ENCODE measurements at regions not wholly inside any gene's neighbourhood (a gene's known extent, or its start where the extent isn't known, plus 50 kb on each side); places are given as distances from the start of the nearest gene placed in this dataset.

DNA sequence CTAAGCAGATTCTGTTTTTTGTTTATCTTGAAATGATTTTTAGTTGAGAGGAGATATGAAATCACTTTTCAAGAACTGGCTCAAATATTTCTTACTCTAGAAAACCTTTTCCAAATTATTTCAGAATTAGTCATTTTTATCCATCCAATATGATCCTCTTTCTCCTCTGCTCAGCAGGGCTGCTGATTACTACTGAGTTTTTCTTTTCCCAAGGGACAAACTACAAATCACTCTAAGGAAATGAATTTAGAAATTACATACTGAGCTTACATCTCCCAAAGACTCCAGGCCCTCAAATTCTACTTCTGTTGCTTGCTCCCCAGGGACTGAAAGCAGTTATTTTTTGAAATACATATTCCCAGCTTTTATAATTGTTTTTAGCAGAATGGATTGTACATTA is 87.4 kb upstream of the UFM1 start:
- H4K91ac ChIP-seq (ENCODE audit: insufficient read length, low read depth, low read length): no peak overlapping the region
- no peaks in the 10 kb centered on the region for H3K23me2 ChIP-seq (ENCODE audit: insufficient read length, low read depth, low read length, poor library complexity, severe bottlenecking)
- DNase-seq: no peak
- Mint-ChIP-seq H3K27ac (no peak overlapping the region), H3K4me3 (no peak overlapping the region), H3K36me3 (ENCODE audit: insufficient read depth in 1 of 3, low read depth in 3 of 3) (no peaks in the 10 kb centered on the region), H3K27me3 (ENCODE audit: low read depth) (no peaks in the 10 kb centered on the region), H3K4me1 (no peaks in the 10 kb centered on the region; a peak in 1 of 4 replicates), H3K9me3 (no peaks in the 10 kb centered on the region)
- H2BK5ac ChIP-seq (ENCODE audit: insufficient read length, low read length): no peak overlapping the region
- H3K4me1 ChIP-seq (ENCODE audit: insufficient read depth, low read length): no peaks in the 10 kb centered on the region
- H3K4ac ChIP-seq (ENCODE audit: low read depth, low read length): no peak overlapping the region
- H3K14ac ChIP-seq (ENCODE audit: insufficient read depth, low read length): no peak overlapping the region
- H2AFZ ChIP-seq (ENCODE audit: low read length): no peak overlapping the region
- H3K4me2 ChIP-seq (ENCODE audit: insufficient read depth, insufficient read length, low read length): no peak overlapping the region
- no peak overlapping the region for H3K27ac ChIP-seq (ENCODE audit: insufficient read length, low read depth, low read length)
- no peaks in the 10 kb centered on the region for H3K79me2 ChIP-seq (ENCODE audit: insufficient read depth, low read length)
- H3K9ac ChIP-seq (ENCODE audit: extremely low read depth, insufficient read length, low read length): no peak overlapping the region
- no peaks in the 10 kb centered on the region for H3K27me3 ChIP-seq (ENCODE audit: insufficient read depth, low read length)
- H2BK20ac ChIP-seq (ENCODE audit: low read depth, low read length, poor library complexity, severe bottlenecking): no peak overlapping the region
- H3K56ac ChIP-seq (ENCODE audit: insufficient read length, low read depth, low read length): no peak overlapping the region
- H2AK5ac ChIP-seq (ENCODE audit: insufficient read length, low read length): no peak overlapping the region
- no peak overlapping the region for H2BK15ac ChIP-seq (ENCODE audit: low read depth, low read length)
- H3K9me3 ChIP-seq (ENCODE audit: control insufficient read depth, low read depth, low read length): no peaks in the 10 kb centered on the region
- H4K8ac ChIP-seq (replicated peaks; ENCODE audit: insufficient read length, low read depth, low read length): no peak overlapping the region
- no peak overlapping the region for H3K23ac ChIP-seq (ENCODE audit: insufficient read length, low read depth, low read length)
- H2BK120ac ChIP-seq (ENCODE audit: low read depth, low read length, poor library complexity, severe bottlenecking): no peak overlapping the region
- no peaks in the 10 kb centered on the region for H4K20me1 ChIP-seq (ENCODE audit: control insufficient read depth, insufficient read depth, insufficient read length)
- TF ChIP-seq, protein P1, sequence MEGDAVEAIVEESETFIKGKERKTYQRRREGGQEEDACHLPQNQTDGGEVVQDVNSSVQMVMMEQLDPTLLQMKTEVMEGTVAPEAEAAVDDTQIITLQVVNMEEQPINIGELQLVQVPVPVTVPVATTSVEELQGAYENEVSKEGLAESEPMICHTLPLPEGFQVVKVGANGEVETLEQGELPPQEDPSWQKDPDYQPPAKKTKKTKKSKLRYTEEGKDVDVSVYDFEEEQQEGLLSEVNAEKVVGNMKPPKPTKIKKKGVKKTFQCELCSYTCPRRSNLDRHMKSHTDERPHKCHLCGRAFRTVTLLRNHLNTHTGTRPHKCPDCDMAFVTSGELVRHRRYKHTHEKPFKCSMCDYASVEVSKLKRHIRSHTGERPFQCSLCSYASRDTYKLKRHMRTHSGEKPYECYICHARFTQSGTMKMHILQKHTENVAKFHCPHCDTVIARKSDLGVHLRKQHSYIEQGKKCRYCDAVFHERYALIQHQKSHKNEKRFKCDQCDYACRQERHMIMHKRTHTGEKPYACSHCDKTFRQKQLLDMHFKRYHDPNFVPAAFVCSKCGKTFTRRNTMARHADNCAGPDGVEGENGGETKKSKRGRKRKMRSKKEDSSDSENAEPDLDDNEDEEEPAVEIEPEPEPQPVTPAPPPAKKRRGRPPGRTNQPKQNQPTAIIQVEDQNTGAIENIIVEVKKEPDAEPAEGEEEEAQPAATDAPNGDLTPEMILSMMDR (conservative IDR thresholded peaks at IDR 0.05): no peak
- H2BK12ac ChIP-seq (ENCODE audit: insufficient read length, low read depth, low read length): no peak overlapping the region
- no peak overlapping the region for H3K18ac ChIP-seq (ENCODE audit: insufficient read length, low read depth, low read length)
- H3K79me1 ChIP-seq (ENCODE audit: insufficient read depth, low read depth, low read length, poor library complexity, severe bottlenecking): no peaks in the 10 kb centered on the region
- no peak overlapping the region for H3T11ph ChIP-seq (ENCODE audit: low read length)
- H4K5ac ChIP-seq (ENCODE audit: insufficient read length, low read depth, low read length): no peak overlapping the region

Measured in H9 (cell line).